Mesothelial cell of epicardium (in vitro differentiated cells): ENCODE measurements at regions not wholly inside any gene's neighbourhood (a gene's known extent, or its start where the extent isn't known, plus 50 kb on each side); places are given as distances from the start of the nearest gene placed in this dataset.

Source experiments
- DNase-seq, 2 experiments: peaks; one replicate each; pipeline ENCODE4 v3.0.0; 2021; ENCODE audit warnings: low spot score in 2 of 2; ENCODE audit not compliant: unreplicated experiment in 2 of 2
- H3K27ac Mint-ChIP-seq: 2 replicates; pipeline ENCODE4 v1.8.0; 2021; ENCODE audit warnings: mixed read lengths
- H3K27me3 Mint-ChIP-seq: 2 replicates; pipeline ENCODE4 v1.8.0; 2021; ENCODE audit warnings: low read depth, mixed read lengths
- H3K36me3 Mint-ChIP-seq: 2 replicates; pipeline ENCODE4 v1.8.0; 2021; ENCODE audit warnings: mixed read lengths
- H3K4me1 Mint-ChIP-seq: 2 replicates; pipeline ENCODE4 v1.8.0; 2021; ENCODE audit warnings: mixed read lengths
- H3K4me3 Mint-ChIP-seq: 2 replicates; pipeline ENCODE4 v1.8.0; 2021; ENCODE audit warnings: mild to moderate bottlenecking, moderate library complexity, mixed read lengths
- H3K9me3 Mint-ChIP-seq: 2 replicates; pipeline ENCODE4 v1.8.0; 2021; ENCODE audit warnings: mixed read lengths
- TF ChIP-seq, protein P1 (sequence below): fragments of 200-600 bp; sonication (generic); IDR thresholded peaks from one replicate; pipeline ENCODE4 v1.5.0; 2021; ENCODE audit warnings: antibody characterized with exemption; ENCODE audit not compliant: unreplicated experiment

GRCh38 chr4:100796332-100796731 lies 278.5 kb upstream of the EMCN start:
- no peak for DNase-seq
- Mint-ChIP-seq H3K4me3 (no peak overlapping the region), H3K4me1 (no peaks in the 10 kb centered on the region), H3K36me3 (no peaks in the 10 kb centered on the region), H3K27me3 (no peaks in the 10 kb centered on the region), H3K9me3 (peaks cover 3% of the 10 kb centered on the region), H3K27ac (no peak overlapping the region)
- TF ChIP-seq, protein P1, sequence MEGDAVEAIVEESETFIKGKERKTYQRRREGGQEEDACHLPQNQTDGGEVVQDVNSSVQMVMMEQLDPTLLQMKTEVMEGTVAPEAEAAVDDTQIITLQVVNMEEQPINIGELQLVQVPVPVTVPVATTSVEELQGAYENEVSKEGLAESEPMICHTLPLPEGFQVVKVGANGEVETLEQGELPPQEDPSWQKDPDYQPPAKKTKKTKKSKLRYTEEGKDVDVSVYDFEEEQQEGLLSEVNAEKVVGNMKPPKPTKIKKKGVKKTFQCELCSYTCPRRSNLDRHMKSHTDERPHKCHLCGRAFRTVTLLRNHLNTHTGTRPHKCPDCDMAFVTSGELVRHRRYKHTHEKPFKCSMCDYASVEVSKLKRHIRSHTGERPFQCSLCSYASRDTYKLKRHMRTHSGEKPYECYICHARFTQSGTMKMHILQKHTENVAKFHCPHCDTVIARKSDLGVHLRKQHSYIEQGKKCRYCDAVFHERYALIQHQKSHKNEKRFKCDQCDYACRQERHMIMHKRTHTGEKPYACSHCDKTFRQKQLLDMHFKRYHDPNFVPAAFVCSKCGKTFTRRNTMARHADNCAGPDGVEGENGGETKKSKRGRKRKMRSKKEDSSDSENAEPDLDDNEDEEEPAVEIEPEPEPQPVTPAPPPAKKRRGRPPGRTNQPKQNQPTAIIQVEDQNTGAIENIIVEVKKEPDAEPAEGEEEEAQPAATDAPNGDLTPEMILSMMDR: no peak

DNA sequence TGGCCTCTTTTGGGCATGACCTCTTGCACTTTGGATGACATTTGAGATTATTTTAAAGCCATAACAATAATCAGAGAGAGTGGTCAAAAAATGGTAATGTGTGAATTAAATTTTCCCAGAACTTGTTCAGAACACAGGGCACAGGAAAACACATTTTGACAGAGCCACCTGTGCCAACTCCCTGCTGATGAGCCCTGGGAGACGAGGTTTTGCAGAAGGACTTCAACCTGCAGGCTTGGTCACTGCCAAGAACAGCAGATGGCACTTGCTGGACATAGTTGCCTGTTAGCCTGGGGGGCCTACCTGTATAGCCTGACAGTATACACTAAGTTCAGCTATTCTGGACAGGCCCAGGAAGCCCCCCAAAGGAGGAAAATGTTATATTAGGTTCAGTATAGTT lies 277.8 kb upstream of the EMCN start:
- TF ChIP-seq, protein P1: no peak
- H3K4me1 Mint-ChIP-seq: no peaks in the 10 kb centered on the region
- no peaks in the 10 kb centered on the region for H3K36me3 Mint-ChIP-seq
- H3K9me3 Mint-ChIP-seq: no peaks in the 10 kb centered on the region
- no peak overlapping the region for H3K4me3 Mint-ChIP-seq
- no peak overlapping the region for H3K27ac Mint-ChIP-seq
- DNase-seq: no peak
- H3K27me3 Mint-ChIP-seq: no peaks in the 10 kb centered on the region

GRCh38 chr4:100790836-100791615 lies 273.2 kb upstream of the EMCN start:
- Mint-ChIP-seq H3K4me3 (no peak overlapping the region), H3K27ac (no peak overlapping the region), H3K27me3 (no peaks in the 10 kb centered on the region), H3K36me3 (no peaks in the 10 kb centered on the region), H3K9me3 (no peaks in the 10 kb centered on the region), H3K4me1 (no peaks in the 10 kb centered on the region)
- DNase-seq: no peak
- TF ChIP-seq, protein P1: no peak

GRCh38 chr4:100789991-100790390 lies 272.2 kb upstream of the EMCN start:
- Mint-ChIP-seq H3K4me3 (no peak overlapping the region), H3K9me3 (no peaks in the 10 kb centered on the region), H3K36me3 (no peaks in the 10 kb centered on the region), H3K27me3 (no peaks in the 10 kb centered on the region), H3K4me1 (no peaks in the 10 kb centered on the region), H3K27ac (no peak overlapping the region)
- DNase-seq: no peak
- TF ChIP-seq, protein P1: no peak

DNA sequence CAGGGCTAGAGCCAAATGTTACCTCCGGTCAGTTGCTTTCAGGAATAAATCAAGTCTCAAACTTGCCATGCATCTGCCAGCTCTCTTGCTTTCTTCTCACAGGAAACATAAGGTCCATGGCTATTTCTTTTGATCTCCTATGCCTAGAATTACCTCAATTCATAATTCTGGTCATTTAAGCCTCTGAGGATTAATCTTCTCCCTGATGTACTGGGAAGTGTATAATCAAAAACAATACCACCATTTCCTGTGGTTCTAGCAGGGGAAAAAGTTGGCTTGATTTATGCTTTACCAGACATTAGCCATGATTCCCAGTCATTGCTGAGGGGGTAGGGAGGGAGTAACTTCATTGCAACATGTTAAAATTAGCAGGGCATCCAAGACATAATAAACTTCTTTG lies 268.7 kb upstream of the EMCN start:
- no peaks in the 10 kb centered on the region for H3K9me3 Mint-ChIP-seq
- H3K27me3 Mint-ChIP-seq: no peaks in the 10 kb centered on the region
- no peak overlapping the region for H3K4me3 Mint-ChIP-seq
- no peak for DNase-seq
- no peak overlapping the region for H3K27ac Mint-ChIP-seq
- no peaks in the 10 kb centered on the region for H3K4me1 Mint-ChIP-seq
- no peaks in the 10 kb centered on the region for H3K36me3 Mint-ChIP-seq
- TF ChIP-seq, protein P1: no peak

- TF ChIP-seq, protein P1: no peak
- no peaks in the 10 kb centered on the region for H3K9me3 Mint-ChIP-seq
- H3K36me3 Mint-ChIP-seq: no peaks in the 10 kb centered on the region
- no peaks in the 10 kb centered on the region for H3K4me1 Mint-ChIP-seq
- no peak overlapping the region for H3K4me3 Mint-ChIP-seq
- no peak for DNase-seq
- no peak overlapping the region for H3K27ac Mint-ChIP-seq
- H3K27me3 Mint-ChIP-seq: no peaks in the 10 kb centered on the region
Measured at GRCh38 chr4:100782356-100782755, 264.5 kb upstream of the EMCN start.
